ENCODE measurements at regions not wholly inside any gene's neighbourhood (a gene's known extent, or its start where the extent isn't known, plus 50 kb on each side); places are given as distances from the start of the nearest gene placed in this dataset.
"Not testable (repeated sequence)": the region's sequence is repeated elsewhere in the genome, so short reads cannot be mapped to it uniquely, and the experiment has no call there.

DNA sequence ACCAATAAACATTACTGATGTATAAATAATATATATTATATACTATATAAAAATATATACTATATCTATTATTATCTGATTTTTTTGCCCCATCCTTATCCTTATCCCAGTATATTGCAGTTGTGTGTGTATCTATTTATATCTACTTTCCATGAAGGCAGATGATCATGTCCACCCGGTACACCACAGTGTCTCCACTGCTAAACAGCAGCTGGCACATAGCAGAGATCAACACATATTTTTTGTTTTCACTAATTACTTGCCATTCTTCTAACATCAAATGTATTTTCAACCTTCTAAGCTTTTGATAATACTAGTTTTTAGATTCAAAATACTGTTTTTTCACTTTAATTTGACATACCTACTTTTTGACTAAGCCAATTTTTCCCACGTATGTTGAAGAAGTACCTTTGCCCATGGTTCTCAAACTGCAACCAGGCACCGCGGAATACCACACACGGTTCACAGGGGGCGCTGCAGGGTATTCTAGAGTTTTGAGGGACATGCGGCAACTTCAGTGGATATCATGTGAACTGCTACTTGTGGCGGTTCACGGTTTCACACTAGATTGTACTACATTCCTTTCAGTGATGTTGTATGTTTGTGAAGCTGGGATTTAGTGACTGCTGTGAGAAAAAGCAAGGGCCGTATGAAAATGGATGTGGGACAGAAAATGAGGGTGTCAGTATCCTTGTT lies 182.5 kb upstream of the NPY2R start:
- FAIRE-seq (no peak), DNase-seq (ENCODE audit: insufficient read length, low spot score) (no peak)

- FAIRE-seq: no peak
- no peak for DNase-seq (ENCODE audit: insufficient read length, low spot score)
Measured at GRCh38 chr4:155026715-155027114, 181.7 kb upstream of the NPY2R start.

- FAIRE-seq (no peak), DNase-seq (ENCODE audit: insufficient read length, low spot score) (no peak)
Measured at GRCh38 chr4:155032521-155033229, 175.8 kb upstream of the NPY2R start.

GRCh38 chr4:155033604-155034003 lies 174.8 kb upstream of the NPY2R start:
- DNase-seq (ENCODE audit: insufficient read length, low spot score): no peak
- no peak for FAIRE-seq

DNA sequence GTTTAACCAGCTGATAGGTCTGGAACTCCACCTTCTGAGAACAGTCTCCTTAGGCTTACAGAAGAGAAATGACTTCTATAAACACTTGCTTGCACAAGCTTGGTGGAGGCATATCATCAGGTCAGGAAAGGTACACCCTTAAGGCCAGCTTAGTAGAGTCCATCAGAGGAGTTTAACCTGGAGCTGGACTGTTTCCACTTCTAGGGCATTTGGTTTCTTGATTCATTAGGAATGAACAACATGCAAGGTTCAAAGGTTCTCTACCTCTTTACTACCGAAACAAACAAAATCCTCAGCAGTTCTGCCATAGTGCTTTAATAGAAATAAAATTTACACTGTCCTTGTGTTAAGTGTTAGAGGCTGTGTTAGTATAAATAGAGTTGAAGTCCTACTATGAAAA lies 171.4 kb upstream of the NPY2R start:
- FAIRE-seq (no peak), DNase-seq (ENCODE audit: insufficient read length, low spot score) (no peak)

GRCh38 chr4:155038459-155038858 lies 170.0 kb upstream of the NPY2R start:
- DNase-seq (ENCODE audit: insufficient read length, low spot score) (no peak), FAIRE-seq (no peak)

DNA sequence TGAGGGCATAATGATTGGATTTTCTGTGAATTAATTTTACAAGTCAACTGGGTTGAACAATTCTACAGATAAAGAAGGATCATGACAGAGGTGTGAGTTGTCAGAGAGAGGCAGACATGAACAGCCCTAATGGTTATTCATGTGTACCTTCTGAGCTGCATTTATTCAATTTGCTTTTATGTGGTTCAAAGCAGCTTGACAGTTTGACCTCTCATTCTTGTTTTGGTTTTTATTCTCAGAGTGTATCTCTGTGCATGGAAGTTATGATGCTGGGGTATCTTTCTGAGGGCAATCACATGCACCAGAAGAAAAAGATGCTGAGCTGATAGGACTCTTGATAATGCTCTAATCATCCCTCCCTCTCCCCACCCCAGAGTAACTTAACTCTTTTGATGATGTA lies 169.3 kb upstream of the NPY2R start:
- FAIRE-seq: no peak
- DNase-seq (ENCODE audit: insufficient read length, low spot score): no peak

DNA sequence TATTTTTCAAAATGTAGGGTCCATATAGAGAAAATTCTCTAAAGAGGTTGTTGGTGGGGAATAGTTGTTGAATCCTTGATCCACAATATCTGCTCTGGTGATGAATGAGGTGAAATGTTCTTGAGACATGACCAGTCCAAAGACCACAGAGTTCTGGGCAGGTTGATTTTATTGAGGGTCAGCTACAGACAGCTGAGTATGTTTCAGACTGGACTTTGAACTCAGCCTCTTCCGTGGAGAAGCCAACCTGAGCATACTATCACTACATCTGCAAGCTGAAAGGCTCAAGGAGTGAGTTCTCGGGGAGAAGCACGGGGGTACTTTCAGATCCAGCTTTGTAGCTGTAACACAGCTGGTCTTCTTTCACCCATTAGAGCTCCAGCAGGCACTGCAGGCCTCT lies 168.4 kb upstream of the NPY2R start:
- DNase-seq (ENCODE audit: insufficient read length, low spot score): no peak

DNA sequence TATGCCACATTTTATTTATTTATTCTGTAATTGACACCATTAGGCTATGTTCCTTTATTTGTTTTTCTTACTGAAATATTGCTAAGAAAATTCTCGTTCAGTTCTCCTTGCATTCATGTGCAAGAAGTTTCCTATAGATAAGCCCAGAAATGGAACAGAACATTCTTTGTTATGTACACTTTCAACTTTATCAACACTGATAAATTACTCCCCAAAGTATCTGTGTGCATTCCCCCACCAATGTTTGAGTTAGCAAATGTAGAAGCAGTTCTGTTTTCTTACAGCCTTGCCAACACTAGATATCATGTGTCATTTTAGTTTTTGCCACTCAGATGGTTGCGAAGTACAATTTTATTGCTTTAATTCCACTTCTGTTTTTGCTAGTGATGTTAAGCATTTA lies 166.4 kb upstream of the NPY2R start:
- FAIRE-seq (no peak), DNase-seq (ENCODE audit: insufficient read length, low spot score) (no peak)

More for the DNA sequence above, 168.4 kb upstream of the NPY2R start:
- no peak for FAIRE-seq

- FAIRE-seq: not testable (repeated sequence)
Measured at GRCh38 chr4:155044251-155044650, 164.2 kb upstream of the NPY2R start.

GRCh38 chr4:155047755-155048154 lies 160.7 kb upstream of the NPY2R start:
- no peak for DNase-seq (ENCODE audit: insufficient read length, low spot score)

More at GRCh38 chr4:155044251-155044650, 164.2 kb upstream of the NPY2R start:
- DNase-seq (ENCODE audit: insufficient read length, low spot score): not testable (repeated sequence)

GRCh38 chr4:155054042-155054441 lies 154.4 kb upstream of the NPY2R start:
- not testable (repeated sequence) for FAIRE-seq; DNase-seq (ENCODE audit: insufficient read length, low spot score)

More at GRCh38 chr4:155047755-155048154, 160.7 kb upstream of the NPY2R start:
- no peak for FAIRE-seq

GRCh38 chr4:155060419-155060818 lies 148.0 kb upstream of the NPY2R start:
- FAIRE-seq (no peak), DNase-seq (ENCODE audit: insufficient read length, low spot score) (no peak)

GRCh38 chr4:155060873-155061272 lies 147.6 kb upstream of the NPY2R start:
- FAIRE-seq (no peak), DNase-seq (ENCODE audit: insufficient read length, low spot score) (no peak)

DNA sequence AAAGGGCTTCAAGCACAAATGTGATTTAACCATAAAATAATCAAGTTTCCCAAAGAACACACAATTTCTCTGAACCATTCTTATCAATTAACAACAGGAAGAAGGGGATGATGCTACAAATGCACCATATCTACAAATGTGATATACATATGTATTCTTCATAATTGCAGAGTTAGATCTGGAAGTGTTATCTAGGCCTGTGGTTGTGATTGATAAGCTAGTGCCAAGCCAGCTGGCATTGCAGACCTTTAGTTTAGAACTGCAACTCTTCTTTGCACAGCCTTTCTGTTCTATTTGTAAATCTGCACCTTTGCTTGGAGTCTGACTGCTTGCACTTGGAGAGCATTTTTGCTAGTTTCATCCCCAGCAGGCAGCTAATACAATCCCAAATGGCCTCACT lies 145.5 kb upstream of the NPY2R start:
- no peak for FAIRE-seq

DNA sequence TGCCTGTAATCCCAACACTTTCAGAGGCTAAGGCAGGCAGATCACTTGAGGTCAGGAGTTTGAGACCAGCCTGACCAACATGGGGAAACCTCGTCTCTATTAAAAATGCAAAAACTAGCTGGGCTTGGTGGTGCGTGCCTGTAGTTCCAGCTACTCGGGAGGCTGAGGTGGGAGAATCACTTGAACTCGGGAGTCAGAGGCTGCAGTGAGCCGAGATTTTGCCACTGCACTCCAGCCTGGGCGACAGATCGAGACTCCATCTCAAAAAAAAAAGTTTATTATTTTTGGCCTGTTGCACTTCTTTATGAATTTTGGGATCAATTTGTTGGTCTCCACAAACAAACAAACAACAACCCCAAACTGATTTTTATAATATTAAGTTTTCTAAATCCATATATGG lies 143.5 kb upstream of the NPY2R start:
- DNase-seq (ENCODE audit: insufficient read length, low spot score); FAIRE-seq: not testable (repeated sequence)

More for the DNA sequence above, 145.5 kb upstream of the NPY2R start:
- DNase-seq (ENCODE audit: insufficient read length, low spot score): no peak

DNA sequence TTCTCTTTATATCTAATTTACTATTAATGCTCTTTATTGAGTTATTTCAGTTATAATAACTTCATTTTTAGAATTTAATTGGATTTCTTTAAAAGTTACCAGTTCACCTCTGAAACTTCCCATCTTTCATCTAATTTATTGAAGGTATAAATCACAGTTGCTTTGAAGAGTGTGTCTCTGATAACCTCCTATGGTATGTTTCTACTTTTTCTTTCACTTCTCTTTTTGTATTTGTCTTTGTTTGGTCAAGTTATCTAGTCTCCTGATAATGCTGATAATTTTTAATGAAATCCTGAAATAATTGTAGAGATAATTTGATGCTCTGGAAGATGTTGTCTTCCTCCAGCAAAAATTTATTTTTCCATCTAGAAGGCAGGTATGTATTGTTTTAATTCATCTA lies 141.6 kb upstream of the NPY2R start:
- FAIRE-seq (no peak), DNase-seq (ENCODE audit: insufficient read length, low spot score) (no peak)

GRCh38 chr4:155071962-155072361 lies 136.5 kb upstream of the NPY2R start:
- DNase-seq (ENCODE audit: insufficient read length, low spot score) (no peak), FAIRE-seq (no peak)

DNA sequence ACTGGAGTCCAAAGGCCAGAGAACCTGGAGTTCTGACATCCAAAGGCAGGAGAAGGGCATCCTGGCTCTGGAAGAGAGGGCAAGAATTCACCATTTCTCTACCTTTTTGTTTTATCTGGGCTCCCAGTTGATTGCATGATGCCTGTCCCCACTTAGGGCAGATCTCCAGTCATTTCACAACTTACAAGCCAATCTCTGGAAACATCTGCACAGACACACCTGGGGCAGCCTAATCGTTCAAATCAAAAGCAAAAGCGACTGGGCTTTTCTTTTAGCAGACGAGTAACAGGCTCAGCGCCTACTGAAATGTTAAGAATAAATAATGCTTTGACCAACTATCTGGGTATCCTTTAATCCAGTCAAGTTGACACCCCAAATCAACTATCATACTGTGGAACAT lies 136.0 kb upstream of the NPY2R start:
- FAIRE-seq (no peak), DNase-seq (ENCODE audit: insufficient read length, low spot score) (no peak)

DNA sequence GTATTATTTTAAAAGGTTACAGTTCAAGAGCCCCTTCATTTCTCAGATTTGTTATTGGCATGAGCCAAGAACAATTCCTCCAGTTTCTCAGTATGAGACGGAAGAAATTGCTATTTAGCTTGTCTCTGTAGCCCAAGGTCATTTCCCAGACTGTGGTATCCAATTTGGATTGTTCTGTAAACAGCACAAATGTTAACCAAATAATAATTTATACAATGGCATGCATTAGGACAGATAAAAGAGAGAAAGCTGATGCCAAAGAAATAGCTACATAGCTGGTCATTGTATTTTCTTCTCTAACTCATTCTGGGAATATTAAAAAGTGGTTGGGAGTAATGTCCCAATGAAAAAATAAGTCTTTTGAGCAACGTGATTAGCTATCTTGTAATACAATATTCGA lies 134.6 kb upstream of the NPY2R start:
- DNase-seq (ENCODE audit: insufficient read length, low spot score): no peak

GRCh38 chr4:155076256-155076785 lies 132.1 kb upstream of the NPY2R start:
- DNase-seq (ENCODE audit: insufficient read length, low spot score) (no peak), FAIRE-seq (no peak)

More for the DNA sequence above, 134.6 kb upstream of the NPY2R start:
- FAIRE-seq: no peak

All from HTR-8/SVneo (cell line).